ENCODE measurements at regions not wholly inside any gene's neighbourhood (a gene's known extent, or its start where the extent isn't known, plus 50 kb on each side); places are given as distances from the start of the nearest gene placed in this dataset.

DNA sequence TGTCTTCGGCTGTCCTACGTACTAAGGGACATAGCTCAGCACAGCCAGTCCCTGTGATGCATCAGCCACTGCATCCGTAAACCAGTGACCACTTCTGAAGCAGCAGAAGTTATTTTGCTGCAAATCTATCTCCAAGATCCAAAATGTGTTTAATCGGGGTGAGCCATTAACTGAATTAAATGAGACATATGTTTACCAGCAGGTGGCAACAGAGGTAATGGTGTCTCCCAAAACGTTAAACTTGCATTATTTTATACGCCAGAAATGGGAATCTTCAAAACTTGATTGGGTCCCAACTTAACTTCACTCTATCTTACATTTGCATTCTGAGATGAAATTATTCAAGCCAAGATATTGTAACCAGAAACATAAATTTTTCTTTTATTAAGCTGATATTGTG lies 75.3 kb upstream of the BOC start:
- CTCF ChIA-PET (ENCODE audit: unreplicated experiment): interaction anchor here (0.6 kb wide), 1 partner anchor 52 kb away, joined by 3 read pairs; no protein-coding TSS in a partner anchor
- Histone ChIP-seq H3K4me3 (ENCODE audit: low read depth, low read length, poor library complexity, severe bottlenecking) (no peak overlapping the region), H3K36me3 (ENCODE audit: insufficient read depth, low read length) (no peaks in the 10 kb centered on the region), H3K9me2 (ENCODE audit: insufficient read depth, low read length) (no peaks in the 10 kb centered on the region), H3K9me3 (ENCODE audit: low read length) (no peaks in the 10 kb centered on the region), H3K4me2 (ENCODE audit: low read length) (no peak overlapping the region), H2AFZ (ENCODE audit: low read length) (no peak overlapping the region), H3K79me2 (ENCODE audit: insufficient read depth, low read depth, low read length) (no peaks in the 10 kb centered on the region), H3K4me1 (ENCODE audit: insufficient read depth, low read length, poor library complexity, severe bottlenecking) (no peaks in the 10 kb centered on the region), H4K20me1 (ENCODE audit: insufficient read depth, low read length) (no peaks in the 10 kb centered on the region), H3K27ac (ENCODE audit: low read depth, low read length, poor library complexity, severe bottlenecking) (no peak overlapping the region)
- no peak for TF ChIP-seq EZH2phosphoT487 (IDR thresholded peaks at IDR 0.05; ENCODE audit: borderline replicate concordance, low read depth, low read length)
- TF ChIP-seq, protein P1, sequence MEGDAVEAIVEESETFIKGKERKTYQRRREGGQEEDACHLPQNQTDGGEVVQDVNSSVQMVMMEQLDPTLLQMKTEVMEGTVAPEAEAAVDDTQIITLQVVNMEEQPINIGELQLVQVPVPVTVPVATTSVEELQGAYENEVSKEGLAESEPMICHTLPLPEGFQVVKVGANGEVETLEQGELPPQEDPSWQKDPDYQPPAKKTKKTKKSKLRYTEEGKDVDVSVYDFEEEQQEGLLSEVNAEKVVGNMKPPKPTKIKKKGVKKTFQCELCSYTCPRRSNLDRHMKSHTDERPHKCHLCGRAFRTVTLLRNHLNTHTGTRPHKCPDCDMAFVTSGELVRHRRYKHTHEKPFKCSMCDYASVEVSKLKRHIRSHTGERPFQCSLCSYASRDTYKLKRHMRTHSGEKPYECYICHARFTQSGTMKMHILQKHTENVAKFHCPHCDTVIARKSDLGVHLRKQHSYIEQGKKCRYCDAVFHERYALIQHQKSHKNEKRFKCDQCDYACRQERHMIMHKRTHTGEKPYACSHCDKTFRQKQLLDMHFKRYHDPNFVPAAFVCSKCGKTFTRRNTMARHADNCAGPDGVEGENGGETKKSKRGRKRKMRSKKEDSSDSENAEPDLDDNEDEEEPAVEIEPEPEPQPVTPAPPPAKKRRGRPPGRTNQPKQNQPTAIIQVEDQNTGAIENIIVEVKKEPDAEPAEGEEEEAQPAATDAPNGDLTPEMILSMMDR (conservative IDR thresholded peaks at IDR 0.05; ENCODE audit: low read length): peak; percentile 77
- no TSS peak for BruUV-seq (replicated peaks)
- intact Hi-C loops (cut with micrococcal nuclease; ENCODE audit: unreplicated experiment): loop anchor here (5.0 kb wide), 1 partner anchor 151 kb away; no protein-coding TSS in a partner anchor
- DNase-seq (ENCODE audit: low spot score): peak; percentile 36
- POLR2A ChIA-PET: no interaction called here

DNA sequence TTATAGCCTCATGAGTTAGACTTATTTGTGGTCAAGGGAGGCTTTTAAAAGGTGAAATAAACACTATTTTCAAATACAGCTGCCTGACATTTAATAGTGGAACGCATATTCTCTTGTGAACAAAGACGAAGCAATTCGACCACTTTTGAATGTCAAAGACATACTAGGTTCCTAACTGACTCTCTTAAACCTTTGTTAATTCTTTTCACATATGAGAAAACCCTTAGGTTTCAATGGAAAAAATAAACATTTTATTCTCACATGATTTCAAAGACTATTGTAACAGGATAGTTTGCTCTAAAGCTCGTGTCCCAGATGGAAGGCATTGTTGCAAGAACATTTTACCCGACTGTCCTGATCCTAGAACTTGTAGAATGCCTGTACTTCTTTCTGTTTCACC lies 74.8 kb upstream of the BOC start:
- CTCF ChIA-PET (ENCODE audit: unreplicated experiment): no interaction called here
- no peaks in the 10 kb centered on the region for H3K36me3 ChIP-seq (ENCODE audit: insufficient read depth, low read length)
- H2AFZ ChIP-seq (ENCODE audit: low read length): no peak overlapping the region
- no peak overlapping the region for H3K4me2 ChIP-seq (ENCODE audit: low read length)
- no peaks in the 10 kb centered on the region for H3K9me2 ChIP-seq (ENCODE audit: insufficient read depth, low read length)
- no peaks in the 10 kb centered on the region for H3K4me1 ChIP-seq (ENCODE audit: insufficient read depth, low read length, poor library complexity, severe bottlenecking)
- BruUV-seq (replicated peaks): no TSS peak
- POLR2A ChIA-PET: no interaction called here
- H3K79me2 ChIP-seq (ENCODE audit: insufficient read depth, low read depth, low read length): no peaks in the 10 kb centered on the region
- no peak overlapping the region for H3K4me3 ChIP-seq (ENCODE audit: low read depth, low read length, poor library complexity, severe bottlenecking)
- H3K9me3 ChIP-seq (ENCODE audit: low read length): no peaks in the 10 kb centered on the region
- no peak for TF ChIP-seq EZH2phosphoT487 (IDR thresholded peaks at IDR 0.05; ENCODE audit: borderline replicate concordance, low read depth, low read length)
- TF ChIP-seq, protein P1 (conservative IDR thresholded peaks at IDR 0.05; ENCODE audit: low read length): no peak
- no peaks in the 10 kb centered on the region for H4K20me1 ChIP-seq (ENCODE audit: insufficient read depth, low read length)
- intact Hi-C loops (cut with micrococcal nuclease; ENCODE audit: unreplicated experiment): loop anchor here (5.0 kb wide), 1 partner anchor 151 kb away; no protein-coding TSS in a partner anchor
- DNase-seq (ENCODE audit: low spot score): no peak
- H3K27ac ChIP-seq (ENCODE audit: low read depth, low read length, poor library complexity, severe bottlenecking): no peak overlapping the region

DNA sequence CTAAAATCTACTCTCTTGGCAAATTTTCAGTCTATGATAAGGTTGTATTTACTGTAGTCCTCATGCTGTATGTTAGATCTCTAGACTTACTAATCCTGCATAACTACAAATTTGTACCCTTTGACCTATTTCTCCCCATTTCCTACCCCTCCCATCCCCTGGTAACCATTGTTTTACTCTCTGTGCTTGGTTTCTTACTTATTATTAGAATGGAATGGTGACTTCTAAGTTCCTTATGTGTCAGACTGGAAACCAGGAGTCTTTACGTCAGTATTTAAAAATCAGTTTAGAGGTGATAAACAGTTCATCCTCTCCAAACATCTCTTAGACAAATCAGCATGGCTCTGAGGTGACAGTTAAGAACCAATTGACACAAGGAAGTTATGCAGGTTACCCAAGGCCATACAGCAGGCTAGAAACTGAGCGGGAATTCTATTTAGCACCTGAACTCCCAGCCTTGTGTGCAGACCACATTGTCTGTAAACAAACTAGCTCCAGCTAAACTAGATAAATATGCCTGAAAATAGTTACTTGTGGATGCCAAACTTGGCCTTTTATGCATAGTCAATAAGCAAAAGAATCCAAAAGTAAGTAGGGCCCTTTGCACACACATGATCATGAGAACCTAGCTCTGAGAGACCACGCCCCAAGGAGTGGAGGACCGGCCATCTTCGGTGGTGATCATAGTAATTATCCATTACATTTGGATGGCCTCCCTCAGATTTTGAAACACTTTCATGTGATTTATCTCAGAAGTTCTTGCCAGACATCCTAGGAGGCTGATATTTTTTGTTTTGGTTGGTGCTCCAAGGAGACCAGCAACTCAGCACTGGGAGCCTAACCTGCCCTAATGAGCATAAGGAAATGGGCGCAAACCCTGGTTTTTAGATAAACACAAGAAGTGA lies 72.3 kb upstream of the BOC start:
- Histone ChIP-seq H4K20me1 (ENCODE audit: insufficient read depth, low read length) (no peaks in the 10 kb centered on the region), H3K4me3 (ENCODE audit: low read depth, low read length, poor library complexity, severe bottlenecking) (no peak overlapping the region), H3K4me2 (ENCODE audit: low read length) (no peak overlapping the region), H2AFZ (ENCODE audit: low read length) (no peak overlapping the region), H3K9me3 (ENCODE audit: low read length) (no peaks in the 10 kb centered on the region), H3K79me2 (ENCODE audit: insufficient read depth, low read depth, low read length) (no peaks in the 10 kb centered on the region), H3K4me1 (ENCODE audit: insufficient read depth, low read length, poor library complexity, severe bottlenecking) (no peaks in the 10 kb centered on the region), H3K36me3 (ENCODE audit: insufficient read depth, low read length) (no peaks in the 10 kb centered on the region), H3K9me2 (ENCODE audit: insufficient read depth, low read length) (no peaks in the 10 kb centered on the region), H3K27ac (ENCODE audit: low read depth, low read length, poor library complexity, severe bottlenecking) (no peak overlapping the region)
- TF ChIP-seq EZH2phosphoT487 (IDR thresholded peaks at IDR 0.05; ENCODE audit: borderline replicate concordance, low read depth, low read length): no peak
- TF ChIP-seq, protein P1 (conservative IDR thresholded peaks at IDR 0.05; ENCODE audit: low read length): no peak
- DNase-seq (ENCODE audit: low spot score): no peak
- BruUV-seq (replicated peaks): no TSS peak
- ChIA-PET CTCF (ENCODE audit: unreplicated experiment) (no interaction called here), POLR2A (no interaction called here)
- intact Hi-C loops (cut with micrococcal nuclease; ENCODE audit: unreplicated experiment): loop anchor here (5.0 kb wide), 1 partner anchor 148 kb away; no protein-coding TSS in a partner anchor
